Fibroblast of mammary gland (primary cell): ENCODE measurements at regions not wholly inside any gene's neighbourhood (a gene's known extent, or its start where the extent isn't known, plus 50 kb on each side); places are given as distances from the start of the nearest gene placed in this dataset.
A peak's percentile ranks its signal among the peaks of the same experiment; 100 is the strongest.

Experiments
- DNase-seq: peaks from one replicate; pipeline ENCODE4 v3.0.0-alpha.2; 2010; ENCODE audit warnings: low read depth
- H3K4me3 ChIP-seq: 2 replicates; pipeline ENCODE4 v1.5.1; 2011; ENCODE audit warnings: low read depth, mild to moderate bottlenecking, low read length, moderate library complexity; ENCODE audit not compliant: control insufficient read depth
- CTCF ChIP-seq: conservative IDR thresholded peaks from 2 replicates; pipeline ENCODE4 v1.5.1; 2011; ENCODE audit warnings: low read depth, low read length, inconsistent platforms; ENCODE audit not compliant: control insufficient read depth, insufficient read depth

- TF ChIP-seq CTCF = no peak
- no peak for DNase-seq
- H3K4me3 ChIP-seq = no peak overlapping the region
These were observed 553.6 kb upstream of the GHITM start for GRCh38 chr10:83585686-83586085.

GRCh38 chr10:83592337-83592935 is 546.9 kb upstream of the GHITM start:
- DNase-seq = no peak
- no peak overlapping the region for H3K4me3 ChIP-seq
- no peak for TF ChIP-seq CTCF

- DNase-seq = no peak
- TF ChIP-seq CTCF = no peak
- H3K4me3 ChIP-seq = no peak overlapping the region
These were observed 535.6 kb upstream of the GHITM start for GRCh38 chr10:83603708-83604107.

GRCh38 chr10:83605783-83606630 is 533.3 kb upstream of the GHITM start:
- H3K4me3 ChIP-seq = no peak overlapping the region
- TF ChIP-seq CTCF = no peak
- DNase-seq = no peak

GRCh38 chr10:83607959-83608745 is 531.2 kb upstream of the GHITM start:
- no peak for TF ChIP-seq CTCF
- no peak overlapping the region for H3K4me3 ChIP-seq
- no peak for DNase-seq

- DNase-seq = peak; percentile 5
- TF ChIP-seq CTCF = no peak
- no peak overlapping the region for H3K4me3 ChIP-seq
These were observed 527.3 kb upstream of the GHITM start for GRCh38 chr10:83612050-83612449.
